MM.1S (cell line): ENCODE measurements at regions not wholly inside any gene's neighbourhood (a gene's known extent, or its start where the extent isn't known, plus 50 kb on each side); places are given as distances from the start of the nearest gene placed in this dataset.

ENCODE experiments used
- CTCF ChIP-seq: fragments of 300-600 bp; sonication (generic); IDR thresholded peaks from 2 replicates; pipeline ENCODE4 v1.5.1; 2016; ENCODE audit warnings: antibody characterized with exemption, low read length, mixed read lengths
- EZH2 ChIP-seq: fragments of 300-600 bp; sonication (generic); optimal IDR thresholded peaks from 2 replicates; pipeline ENCODE3; 2017; ENCODE audit warnings: low read depth, mild to moderate bottlenecking, antibody characterized with exemption, low read length, mixed read lengths
- EZH2phosphoT487 ChIP-seq: fragments of 300-600 bp; sonication (generic); IDR thresholded peaks from 2 replicates; pipeline ENCODE4 v1.6.1; 2018; ENCODE audit warnings: antibody characterized with exemption, low read length

DNA sequence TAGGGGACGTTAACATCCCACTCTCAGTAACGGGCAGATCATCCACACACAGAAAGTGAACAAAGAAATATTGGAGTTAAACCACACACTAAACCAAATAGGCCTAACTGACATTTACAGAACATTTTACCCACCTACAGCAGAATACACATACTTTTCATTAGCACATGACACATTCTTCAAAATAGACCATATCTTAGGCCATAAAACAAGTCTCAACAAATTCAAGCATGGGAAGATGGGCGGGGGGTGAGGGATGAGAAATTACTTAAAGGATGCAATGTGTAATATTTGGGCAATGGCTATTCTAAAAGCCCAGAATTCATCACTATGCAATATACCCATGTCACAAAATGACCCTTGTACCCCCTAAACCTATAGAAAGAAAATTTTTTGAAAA, 226.2 kb downstream of the ATPSCKMT start:
- no peak for TF ChIP-seq EZH2
- TF ChIP-seq CTCF, result no peak
- TF ChIP-seq EZH2phosphoT487, result no peak
